PC-9 (cell line): ENCODE measurements at regions not wholly inside any gene's neighbourhood (a gene's known extent, or its start where the extent isn't known, plus 50 kb on each side); places are given as distances from the start of the nearest gene placed in this dataset.

Experiments used
- BruUV-seq: library from RNA; stranded (reverse); fragments of 400-500 nt; replicated peaks from 2 replicates; lab custom pipeline; 2021; lab: Mats Ljungman, UMichigan
- CTCF ChIA-PET: fragments of 300-600 bp; sonication (Branson Sonifier 250); formaldehyde crosslinking; loops from one replicate; lab custom pipeline; 2022; ENCODE audit warnings: antibody characterized with exemption; lab: Charles Lee
- POLR2A ChIA-PET: fragments of 300-600 bp; sonication (Branson Sonifier 250); formaldehyde crosslinking; loops from one replicate; lab custom pipeline; 2022; ENCODE audit warnings: antibody characterized with exemption; ENCODE audit not compliant: unreplicated experiment; lab: Charles Lee
- DNase-seq, 2 experiments: peaks; one replicate each; pipeline versions ENCODE4 v3.0.0 to v3.0.0-alpha.2; 2015 to 2022; ENCODE audit warnings: mixed read lengths in 1 of 2
- H2AFZ ChIP-seq: fragments of 200-600 bp; sonication (generic); 2 replicates; pipeline ENCODE4 v1.8.1; 2017; ENCODE audit warnings: antibody characterized with exemption
- H3F3A ChIP-seq: fragments of 200-600 bp; sonication (generic); 2 replicates; pipeline ENCODE4 v1.8.1; 2017; ENCODE audit warnings: antibody characterized with exemption, mild to moderate bottlenecking, low read depth; ENCODE audit not compliant: insufficient read depth
- H3K27ac ChIP-seq: fragments of 200-600 bp; sonication (generic); 2 replicates; pipeline ENCODE4 v1.6.1; 2016; ENCODE audit warnings: mixed run types
- H3K27me3 ChIP-seq: fragments of 200-600 bp; sonication (generic); 2 replicates; pipeline ENCODE4 v1.6.1; 2016; ENCODE audit warnings: low read depth, mixed run types; ENCODE audit not compliant: insufficient read depth
- H3K36me3 ChIP-seq: fragments of 200-600 bp; sonication (generic); 2 replicates; pipeline ENCODE4 v1.6.1; 2016; ENCODE audit warnings: low read depth, mixed run types
- H3K4me1 ChIP-seq: fragments of 200-600 bp; sonication (generic); replicated peaks from 2 replicates; pipeline ENCODE4 v1.6.1; 2016; ENCODE audit warnings: mixed run types; ENCODE audit not compliant: insufficient read depth
- H3K4me2 ChIP-seq: fragments of 200-600 bp; sonication (generic); 2 replicates; pipeline ENCODE4 v1.6.1; 2017; ENCODE audit warnings: mixed run types
- H3K4me3 ChIP-seq: fragments of 200-600 bp; sonication (generic); 2 replicates; pipeline ENCODE4 v1.6.1; 2016; ENCODE audit warnings: mixed run types
- H3K79me2 ChIP-seq: fragments of 200-600 bp; sonication (generic); 2 replicates; pipeline ENCODE4 v1.6.1; 2017; ENCODE audit warnings: low read depth, mixed run types
- H3K9me2 ChIP-seq: fragments of 200-600 bp; sonication (generic); 2 replicates; pipeline ENCODE4 v1.8.1; 2017; ENCODE audit warnings: mild to moderate bottlenecking; ENCODE audit not compliant: insufficient read depth
- H3K9me3 ChIP-seq: fragments of 200-600 bp; sonication (generic); 2 replicates; pipeline ENCODE4 v1.8.1; 2016; ENCODE audit warnings: low read depth; ENCODE audit not compliant: insufficient read depth
- H4K20me1 ChIP-seq: fragments of 200-600 bp; sonication (generic); 2 replicates; pipeline ENCODE4 v1.8.1; 2017; ENCODE audit not compliant: insufficient read depth
- EZH2 ChIP-seq: fragments of 200-600 bp; sonication (generic); IDR thresholded peaks from 2 replicates; pipeline ENCODE4 v1.8.0; 2017; ENCODE audit warnings: antibody characterized with exemption, low read depth
- intact Hi-C: fragments of 100-400 bp; cut with micrococcal nuclease; formaldehyde crosslinking; loops from one replicate; pipeline ENCODE4 v1.10.0; 2022; ENCODE audit not compliant: unreplicated experiment
- TF ChIP-seq, protein P1 (sequence below): fragments of 200-600 bp; sonication (generic); conservative IDR thresholded peaks from 2 replicates; pipeline ENCODE4 v1.6.1; 2017; ENCODE audit warnings: mixed run types, antibody characterized with exemption, mild to moderate bottlenecking, moderate library complexity

DNA sequence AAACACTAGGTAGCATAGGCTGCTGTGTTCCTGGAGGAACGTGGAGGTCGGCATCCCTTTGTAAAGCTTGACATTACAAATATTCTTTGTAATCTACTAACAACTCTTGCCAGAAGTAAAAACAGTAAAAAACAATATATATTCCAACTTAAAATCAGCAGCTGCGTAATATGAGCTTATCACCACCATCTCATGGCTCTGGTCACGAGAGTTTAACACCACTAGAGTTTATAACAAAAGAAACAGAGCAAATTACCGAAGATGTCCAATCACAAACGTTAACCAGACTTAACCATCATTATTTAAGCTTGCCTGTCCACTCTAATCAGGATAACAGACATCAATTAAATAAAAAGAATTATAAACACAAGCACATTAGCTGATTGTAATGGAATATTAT, 236.7 kb downstream of the PCDH7 start:
- Histone ChIP-seq H3K4me2 (no peak overlapping the region), H3F3A (peaks cover 3% of the 10 kb centered on the region), H4K20me1 (no peaks in the 10 kb centered on the region), H2AFZ (no peak overlapping the region), H3K9me3 (no peaks in the 10 kb centered on the region; the same call in 1 of the 2 replicates), H3K4me3 (no peak overlapping the region), H3K4me1 (peaks cover 16% of the 10 kb centered on the region), H3K9me2 (no peaks in the 10 kb centered on the region), H3K79me2 (no peaks in the 10 kb centered on the region), H3K36me3 (0 out of 2 replicates have a peak, but pooled peaks cover 3% of the 10 kb centered on the region), H3K27ac (no peak overlapping the region), H3K27me3 (no peaks in the 10 kb centered on the region)
- TF ChIP-seq, protein P1, sequence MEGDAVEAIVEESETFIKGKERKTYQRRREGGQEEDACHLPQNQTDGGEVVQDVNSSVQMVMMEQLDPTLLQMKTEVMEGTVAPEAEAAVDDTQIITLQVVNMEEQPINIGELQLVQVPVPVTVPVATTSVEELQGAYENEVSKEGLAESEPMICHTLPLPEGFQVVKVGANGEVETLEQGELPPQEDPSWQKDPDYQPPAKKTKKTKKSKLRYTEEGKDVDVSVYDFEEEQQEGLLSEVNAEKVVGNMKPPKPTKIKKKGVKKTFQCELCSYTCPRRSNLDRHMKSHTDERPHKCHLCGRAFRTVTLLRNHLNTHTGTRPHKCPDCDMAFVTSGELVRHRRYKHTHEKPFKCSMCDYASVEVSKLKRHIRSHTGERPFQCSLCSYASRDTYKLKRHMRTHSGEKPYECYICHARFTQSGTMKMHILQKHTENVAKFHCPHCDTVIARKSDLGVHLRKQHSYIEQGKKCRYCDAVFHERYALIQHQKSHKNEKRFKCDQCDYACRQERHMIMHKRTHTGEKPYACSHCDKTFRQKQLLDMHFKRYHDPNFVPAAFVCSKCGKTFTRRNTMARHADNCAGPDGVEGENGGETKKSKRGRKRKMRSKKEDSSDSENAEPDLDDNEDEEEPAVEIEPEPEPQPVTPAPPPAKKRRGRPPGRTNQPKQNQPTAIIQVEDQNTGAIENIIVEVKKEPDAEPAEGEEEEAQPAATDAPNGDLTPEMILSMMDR = no peak
- no peak for TF ChIP-seq EZH2
- ChIA-PET CTCF (no interaction called here), POLR2A (no interaction called here)
- DNase-seq = no peak
- intact Hi-C loops = no loop called here
- BruUV-seq = no TSS peak

DNA sequence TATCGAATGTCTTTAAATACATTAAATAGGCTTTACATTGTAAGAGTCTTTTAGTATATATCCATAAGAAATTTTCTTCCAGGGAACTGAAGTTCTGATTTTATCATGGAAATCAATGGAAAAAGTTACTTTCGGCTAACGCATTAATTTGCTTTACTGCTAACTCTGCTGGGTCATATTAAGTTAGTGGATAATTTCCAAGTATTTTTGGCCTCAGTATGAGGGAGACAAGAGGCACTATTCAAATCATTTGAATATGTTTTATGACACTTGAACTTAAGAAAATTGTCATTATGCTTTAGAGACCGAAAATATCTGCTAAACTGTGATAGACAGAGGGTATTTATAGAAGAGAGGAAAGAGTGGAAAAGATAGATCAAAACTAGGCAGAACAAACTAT, 237.5 kb downstream of the PCDH7 start:
- H3K4me3 ChIP-seq = no peak overlapping the region
- H3K79me2 ChIP-seq = no peaks in the 10 kb centered on the region
- H3K4me2 ChIP-seq = no peak overlapping the region
- BruUV-seq = no TSS peak
- no peak overlapping the region for H3K27ac ChIP-seq
- intact Hi-C loops = no loop called here
- POLR2A ChIA-PET = no interaction called here
- H3K4me1 ChIP-seq = peaks cover 13% of the 10 kb centered on the region
- no peaks in the 10 kb centered on the region for H3K9me2 ChIP-seq
- TF ChIP-seq EZH2 = no peak
- TF ChIP-seq, protein P1 = no peak
- no peak for DNase-seq
- H3K36me3 ChIP-seq = 0 out of 2 replicates have a peak, but pooled peaks cover 3% of the 10 kb centered on the region
- H3K27me3 ChIP-seq = no peaks in the 10 kb centered on the region
- CTCF ChIA-PET = no interaction called here
- H4K20me1 ChIP-seq = no peaks in the 10 kb centered on the region
- H3F3A ChIP-seq = peaks cover 3% of the 10 kb centered on the region
- no peaks in the 10 kb centered on the region; the same call in 1 of the 2 replicates for H3K9me3 ChIP-seq
- no peak overlapping the region for H2AFZ ChIP-seq

DNA sequence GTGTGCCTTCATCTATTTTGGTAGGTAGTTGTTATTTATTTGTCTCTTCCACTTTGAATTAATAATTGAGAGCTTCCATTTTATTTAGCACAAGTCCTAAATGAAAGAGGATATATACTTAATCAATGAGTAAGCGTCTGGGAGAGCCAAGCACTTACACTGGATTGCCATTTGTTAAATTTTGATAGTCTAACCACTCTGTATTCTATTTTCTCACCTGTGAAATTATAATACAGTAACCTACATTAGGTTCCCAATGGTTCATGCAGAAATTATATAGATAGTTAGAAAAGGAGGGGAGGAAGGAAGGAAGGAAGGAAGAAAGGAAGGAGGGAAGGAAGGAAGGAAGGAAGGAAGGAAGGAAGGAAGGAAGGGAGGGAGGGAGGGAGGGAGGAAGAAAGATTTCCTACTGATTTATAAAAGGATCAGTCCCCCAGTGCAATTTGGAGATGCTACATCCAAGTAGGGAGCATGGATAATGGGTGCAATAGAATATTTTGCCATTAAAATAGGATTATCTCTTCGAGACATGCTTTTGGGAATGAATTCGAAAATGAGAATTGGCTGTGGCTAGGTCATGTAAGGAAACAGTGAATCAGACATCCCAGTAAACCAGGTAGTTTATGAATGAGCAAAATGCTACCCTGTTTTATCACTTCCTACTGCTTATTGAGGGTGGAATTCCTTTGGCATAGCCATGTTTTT, 239.8 kb downstream of the PCDH7 start:
- BruUV-seq = no TSS peak
- TF ChIP-seq, protein P1 = no peak
- TF ChIP-seq EZH2 = no peak
- no peak for DNase-seq
- H3K4me2 ChIP-seq = no peak overlapping the region
- H3K79me2 ChIP-seq = no peaks in the 10 kb centered on the region
- no peaks in the 10 kb centered on the region for H3K27me3 ChIP-seq
- ChIA-PET CTCF (no interaction called here), POLR2A (no interaction called here)
- H3K9me2 ChIP-seq = no peaks in the 10 kb centered on the region
- H3F3A ChIP-seq = peaks cover 3% of the 10 kb centered on the region; the same call in 1 of the 2 replicates
- H3K4me1 ChIP-seq = peaks cover 17% of the 10 kb centered on the region
- intact Hi-C loops = no loop called here
- no peaks in the 10 kb centered on the region; the same call in 1 of the 2 replicates for H3K9me3 ChIP-seq
- no peak overlapping the region for H3K4me3 ChIP-seq
- no peak overlapping the region for H3K27ac ChIP-seq
- no peak overlapping the region for H2AFZ ChIP-seq
- no peaks in the 10 kb centered on the region for H4K20me1 ChIP-seq
- H3K36me3 ChIP-seq = 0 out of 2 replicates have a peak, but pooled peaks cover 3% of the 10 kb centered on the region
